ENCODE measurements at regions not wholly inside any gene's neighbourhood (a gene's known extent, or its start where the extent isn't known, plus 50 kb on each side); places are given as distances from the start of the nearest gene placed in this dataset.

- H3K18ac ChIP-seq (ENCODE audit: insufficient read length, low read depth, low read length): no peak overlapping the region
Observed at GRCh38 chr19:5231857-5232678, 108.5 kb downstream of the PTPRS start.

More at GRCh38 chr19:5231857-5232678, 108.5 kb downstream of the PTPRS start:
- H2AK5ac ChIP-seq (ENCODE audit: insufficient read length, low read length): no peak overlapping the region
- H3K27ac ChIP-seq (ENCODE audit: insufficient read length, low read depth, low read length): no peak overlapping the region
- H3K23ac ChIP-seq (ENCODE audit: insufficient read length, low read depth, low read length): no peak overlapping the region
- H4K91ac ChIP-seq (ENCODE audit: insufficient read length, low read depth, low read length): no peak overlapping the region
- no peak overlapping the region for H3T11ph ChIP-seq (ENCODE audit: low read length)
- H4K8ac ChIP-seq (replicated peaks; ENCODE audit: insufficient read length, low read depth, low read length): no peak overlapping the region
- no peaks in the 10 kb centered on the region for H3K79me2 ChIP-seq (ENCODE audit: insufficient read depth, low read length)
- H3K9ac ChIP-seq (ENCODE audit: extremely low read depth, insufficient read length, low read length): no peak overlapping the region
- H2BK5ac ChIP-seq (ENCODE audit: insufficient read length, low read length): no peak overlapping the region
- no peak overlapping the region for H3K56ac ChIP-seq (ENCODE audit: insufficient read length, low read depth, low read length)
- no peak overlapping the region for H4K5ac ChIP-seq (ENCODE audit: insufficient read length, low read depth, low read length)
- no peaks in the 10 kb centered on the region for H3K79me1 ChIP-seq (ENCODE audit: insufficient read depth, low read depth, low read length, poor library complexity, severe bottlenecking)
- Mint-ChIP-seq H3K9me3 (no peaks in the 10 kb centered on the region), H3K4me1 (peaks cover 0 to 3% of the 10 kb centered on the region in 2 experiments; a peak in 1 of 4 replicates), H3K4me3 (no peak overlapping the region), H3K27ac (no peak overlapping the region; a peak in 1 of 7 replicates), H3K27me3 (ENCODE audit: low read depth) (no peaks in the 10 kb centered on the region), H3K36me3 (ENCODE audit: insufficient read depth in 1 of 3, low read depth in 3 of 3) (peaks cover 14 to 43% (median 39%) of the 10 kb centered on the region in 3 experiments; a peak in 6 of 7 replicates)
- no peaks in the 10 kb centered on the region for H4K20me1 ChIP-seq (ENCODE audit: control insufficient read depth, insufficient read depth, insufficient read length)
- no peak for DNase-seq
- H3K14ac ChIP-seq (ENCODE audit: insufficient read depth, low read length): no peak overlapping the region
- H2AFZ ChIP-seq (ENCODE audit: low read length): no peak overlapping the region
- H2BK20ac ChIP-seq (ENCODE audit: low read depth, low read length, poor library complexity, severe bottlenecking): no peak overlapping the region
- no peaks in the 10 kb centered on the region for H3K9me3 ChIP-seq (ENCODE audit: control insufficient read depth, low read depth, low read length)
- no peak overlapping the region for H2BK12ac ChIP-seq (ENCODE audit: insufficient read length, low read depth, low read length)
- H3K27me3 ChIP-seq (ENCODE audit: insufficient read depth, low read length): no peaks in the 10 kb centered on the region
- TF ChIP-seq CTCF (conservative IDR thresholded peaks at IDR 0.05): no peak
- no peak overlapping the region for H2BK120ac ChIP-seq (ENCODE audit: low read depth, low read length, poor library complexity, severe bottlenecking)
- H2BK15ac ChIP-seq (ENCODE audit: low read depth, low read length): no peak overlapping the region
- H3K4ac ChIP-seq (ENCODE audit: low read depth, low read length): no peak overlapping the region
- WGBS (ENCODE audit: extremely low coverage, insufficient read length, low lambda C conversion rate): no CpG with 5 or more reads among the region's 5 CpGs
- H3K4me2 ChIP-seq (ENCODE audit: insufficient read depth, insufficient read length, low read length): no peak overlapping the region
- H3K23me2 ChIP-seq (ENCODE audit: insufficient read length, low read depth, low read length, poor library complexity, severe bottlenecking): no peaks in the 10 kb centered on the region
- H3K4me1 ChIP-seq (ENCODE audit: insufficient read depth, low read length): no peaks in the 10 kb centered on the region
